Tibial artery (tissue), 4 donors: ENCODE measurements at regions not wholly inside any gene's neighbourhood (a gene's known extent, or its start where the extent isn't known, plus 50 kb on each side); places are given as distances from the start of the nearest gene placed in this dataset.
A peak's percentile ranks its signal among the peaks of the same experiment; 100 is the strongest.

ENCODE experiments used
- DNase-seq, 2 donors: peaks; one replicate each; pipeline ENCODE4 v3.0.0-alpha.2; 2019
- H3K27ac ChIP-seq, 2 donors: fragments of 200-600 bp; sonication (generic) in 1 of 2; 1 replicate in 1 of 2; 2 replicates in 1 of 2; pipeline ENCODE4 v1.5.1; 2018 to 2019; ENCODE audit warnings: mild to moderate bottlenecking in 1 of 2
- H3K27me3 ChIP-seq, 2 donors: fragments of 200-600 bp; sonication (generic) in 1 of 2; one replicate each; pipeline versions ENCODE4 v1.5.1 to v1.6.0; 2016 to 2019
- H3K36me3 ChIP-seq, 3 donors: fragments of 200-600 bp; sonication (generic) in 2 of 3; one replicate each; pipeline ENCODE4 v1.5.1; 2016 to 2019; ENCODE audit warnings: mild to moderate bottlenecking in 2 of 3
- H3K4me1 ChIP-seq, 4 donors: fragments of 200-600 bp; sonication (generic) in 2 of 4; 1 replicate in 3 of 4; 2 replicates in 1 of 4; pipeline ENCODE4 v1.5.1; 2016 to 2019
- H3K4me3 ChIP-seq, 2 donors: fragments of 200-600 bp; sonication (generic) in 1 of 2; 1 replicate in 1 of 2; 2 replicates in 1 of 2; pipeline ENCODE4 v1.5.1; 2018 to 2019; ENCODE audit warnings: mild to moderate bottlenecking in 2 of 2
- H3K9me3 ChIP-seq, 3 donors: fragments of 200-600 bp; sonication (generic) in 1 of 3; one replicate each; pipeline ENCODE4 v1.5.1; 2016 to 2019
- CTCF ChIP-seq, 2 experiments: fragments of 200-600 bp in 1 of 2; fragments of 450-650 bp in 1 of 2; IDR thresholded peaks; one replicate each; pipeline ENCODE4 v1.5.1; 2017 to 2019; ENCODE audit warnings: antibody characterized with exemption in 2 of 2, mild to moderate bottlenecking in 1 of 2, moderate library complexity in 1 of 2
- intact Hi-C: fragments of 100-400 bp; cut with DNase I; formaldehyde crosslinking; loops from one replicate; pipeline ENCODE4 v1.15.0; 2023; ENCODE audit warnings: low total_unique reads

GRCh38 chr13:31950111-31950815, 81.3 kb upstream of the FRY start:
- intact Hi-C loops: no loop called here
- H3K4me3 ChIP-seq: no peak overlapping the region
- no peaks in the 10 kb centered on the region for H3K9me3 ChIP-seq
- peaks cover 7 to 13% (median 7%) of the 10 kb centered on the region in 3 donors for H3K36me3 ChIP-seq
- H3K27me3 ChIP-seq: no peaks in the 10 kb centered on the region
- TF ChIP-seq CTCF (IDR thresholded peaks at IDR 0.05): no peak
- DNase-seq: no peak
- peaks cover 0 to 36% (median 3%) of the 10 kb centered on the region in 4 donors for H3K4me1 ChIP-seq
- H3K27ac ChIP-seq: no peak overlapping the region

- Histone ChIP-seq H3K27ac (no peak overlapping the region), H3K9me3 (no peaks in the 10 kb centered on the region)
These were observed 80.3 kb upstream of the FRY start for GRCh38 chr13:31951215-31951678.

GRCh38 chr13:31952641-31953380, 78.8 kb upstream of the FRY start:
- TF ChIP-seq CTCF (IDR thresholded peaks at IDR 0.05): no peak
- peaks cover 0 to 12% (median 0%) of the 10 kb centered on the region in 4 donors for H3K4me1 ChIP-seq
- no peak overlapping the region for H3K4me3 ChIP-seq
- no peaks in the 10 kb centered on the region for H3K27me3 ChIP-seq
- peaks cover 7 to 19% (median 7%) of the 10 kb centered on the region in 3 donors for H3K36me3 ChIP-seq
- no peak for DNase-seq
- intact Hi-C loops: no loop called here
- no peak overlapping the region for H3K27ac ChIP-seq
- no peaks in the 10 kb centered on the region for H3K9me3 ChIP-seq

More at GRCh38 chr13:31951215-31951678, 80.3 kb upstream of the FRY start:
- no peak for TF ChIP-seq CTCF (IDR thresholded peaks at IDR 0.05)
- Histone ChIP-seq H3K4me1 (peaks cover 0 to 27% (median 0%) of the 10 kb centered on the region in 4 donors), H3K4me3 (no peak overlapping the region), H3K27me3 (no peaks in the 10 kb centered on the region), H3K36me3 (peaks cover 7 to 19% (median 7%) of the 10 kb centered on the region in 3 donors)
- intact Hi-C loops: no loop called here
- peak; percentile 72 to 77 for DNase-seq

GRCh38 chr13:31955101-31955500, 76.5 kb upstream of the FRY start:
- H3K36me3 ChIP-seq: peaks cover 7 to 8% (median 7%) of the 10 kb centered on the region in 3 donors
- no peaks in the 10 kb centered on the region for H3K27me3 ChIP-seq
- no peaks in the 10 kb centered on the region for H3K9me3 ChIP-seq
- intact Hi-C loops: no loop called here
- no peak overlapping the region for H3K27ac ChIP-seq
- H3K4me1 ChIP-seq: peaks cover 0 to 10% (median 0%) of the 10 kb centered on the region in 4 donors
- no peak for TF ChIP-seq CTCF (IDR thresholded peaks at IDR 0.05)
- DNase-seq: no peak
- H3K4me3 ChIP-seq: no peak overlapping the region

- Histone ChIP-seq H3K4me1 (peaks cover 0 to 8% (median 0%) of the 10 kb centered on the region in 4 donors), H3K9me3 (no peaks in the 10 kb centered on the region), H3K27ac (no peak overlapping the region), H3K27me3 (no peaks in the 10 kb centered on the region), H3K4me3 (no peak overlapping the region), H3K36me3 (peaks cover 7 to 8% (median 7%) of the 10 kb centered on the region in 3 donors)
- no peak for TF ChIP-seq CTCF (IDR thresholded peaks at IDR 0.05)
- DNase-seq: no peak
- intact Hi-C loops: no loop called here
These were observed 75.8 kb upstream of the FRY start for GRCh38 chr13:31955741-31956140.
